Activated CD4-positive, alpha-beta T cell treated with anti-CD3 and anti-CD28 coated beads, Interleukin-2, amount 10 ng/mL, durations not matched to agents 7 days and 5 days (primary cell): ENCODE measurements at regions not wholly inside any gene's neighbourhood (a gene's known extent, or its start where the extent isn't known, plus 50 kb on each side); places are given as distances from the start of the nearest gene placed in this dataset.

ENCODE experiments used
- CTCF ChIA-PET: fragments of 350-600 bp; sonication (Branson Sonifier 250); formaldehyde crosslinking; loops from one replicate; lab custom pipeline; 2021; ENCODE audit warnings: antibody characterized with exemption; lab: Charles Lee
- POLR2A ChIA-PET: fragments of 350-600 bp; sonication (Branson Sonifier 250); formaldehyde crosslinking; loops from one replicate; lab custom pipeline; 2021; ENCODE audit warnings: antibody characterized with exemption; lab: Charles Lee
- DNase-seq: peaks from one replicate; pipeline ENCODE4 v3.0.0-alpha.2; 2020
- H3K27ac Mint-ChIP-seq: one replicate; pipeline ENCODE4 v1.8.0; 2021; ENCODE audit warnings: mild to moderate bottlenecking, moderate library complexity, mixed read lengths
- H3K27me3 Mint-ChIP-seq: one replicate; pipeline ENCODE4 v1.8.0; 2021; ENCODE audit warnings: mixed read lengths
- H3K36me3 Mint-ChIP-seq: one replicate; pipeline ENCODE4 v1.8.0; 2021; ENCODE audit warnings: low read depth, mixed read lengths
- H3K4me1 Mint-ChIP-seq: one replicate; pipeline ENCODE4 v1.8.0; 2021; ENCODE audit warnings: mixed read lengths
- H3K4me3 Mint-ChIP-seq: one replicate; pipeline ENCODE4 v1.8.0; 2021; ENCODE audit warnings: mild to moderate bottlenecking, moderate library complexity, mixed read lengths
- H3K9me3 Mint-ChIP-seq: one replicate; pipeline ENCODE4 v1.8.0; 2021; ENCODE audit warnings: mixed read lengths

DNA sequence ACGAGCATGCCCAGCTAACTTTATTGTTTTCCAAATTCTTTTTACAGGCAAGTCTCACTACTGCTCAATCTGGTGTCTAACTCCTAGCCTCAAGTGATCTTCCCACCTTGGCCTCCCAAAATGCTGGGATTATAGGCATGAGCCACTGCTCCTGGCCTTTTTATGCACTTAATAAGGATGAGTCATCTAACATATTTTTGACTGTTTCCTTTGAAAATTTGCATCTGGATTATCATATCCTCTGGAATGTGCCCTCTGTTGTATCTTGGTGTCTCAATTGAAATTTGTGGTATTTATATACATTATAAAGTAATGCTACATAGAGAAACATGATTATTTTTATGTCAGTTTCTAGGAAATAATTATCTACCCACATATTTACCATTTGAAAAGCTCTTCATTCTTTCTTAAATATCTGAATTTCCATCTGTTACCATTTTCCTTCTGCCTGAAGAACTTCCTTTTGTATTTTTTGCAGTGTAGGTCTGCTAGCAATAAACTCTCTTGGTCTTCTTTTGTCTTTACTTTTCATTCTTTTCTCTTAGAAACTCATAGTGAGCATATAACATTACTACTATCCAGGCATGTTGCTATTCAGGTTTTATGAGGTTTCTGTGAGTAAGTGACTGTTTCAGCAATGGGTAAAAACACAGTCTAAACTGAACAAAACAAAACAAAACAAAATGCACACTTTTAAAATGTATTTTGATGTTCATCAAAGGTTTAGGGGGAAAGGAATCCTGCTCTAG lies 52.8 kb upstream of the CNOT2 start:
- H3K27ac Mint-ChIP-seq = no peak overlapping the region
- H3K4me1 Mint-ChIP-seq = no peaks in the 10 kb centered on the region

More for the DNA sequence above, 52.8 kb upstream of the CNOT2 start:
- Mint-ChIP-seq H3K4me3 (no peak overlapping the region), H3K36me3 (no peaks in the 10 kb centered on the region), H3K9me3 (no peaks in the 10 kb centered on the region), H3K27me3 (no peaks in the 10 kb centered on the region)
- ChIA-PET CTCF (no interaction called here), POLR2A (no interaction called here)
- no peak for DNase-seq
